Hepatocyte (in vitro differentiated cells): ENCODE measurements at regions not wholly inside any gene's neighbourhood (a gene's known extent, or its start where the extent isn't known, plus 50 kb on each side); places are given as distances from the start of the nearest gene placed in this dataset.

Experiments
- DNase-seq: peaks from one replicate; pipeline ENCODE4 v3.0.0-alpha.2; 2016; ENCODE audit warnings: low spot score
- H2AFZ ChIP-seq: fragments of 200-600 bp; sonication (generic); 2 replicates; pipeline ENCODE4 v1.6.0; 2016; ENCODE audit warnings: antibody characterized with exemption, mild to moderate bottlenecking
- H3K27ac ChIP-seq: fragments of 200-600 bp; sonication (generic); 2 replicates; pipeline ENCODE4 v1.5.1; 2016; ENCODE audit warnings: mild to moderate bottlenecking
- H3K27me3 ChIP-seq: fragments of 200-600 bp; sonication (generic); 2 replicates; pipeline ENCODE4 v1.6.1; 2016
- H3K36me3 ChIP-seq: fragments of 200-600 bp; sonication (generic); replicated peaks from 2 replicates; pipeline ENCODE4 v1.5.1; 2016; ENCODE audit warnings: low read depth; ENCODE audit not compliant: insufficient read depth
- H3K4me1 ChIP-seq: fragments of 200-600 bp; sonication (generic); 2 replicates; pipeline ENCODE4 v1.5.1; 2016; ENCODE audit warnings: mild to moderate bottlenecking, moderate library complexity; ENCODE audit not compliant: insufficient read depth
- H3K4me2 ChIP-seq: fragments of 200-600 bp; sonication (generic); 2 replicates; pipeline ENCODE4 v1.6.0; 2016
- H3K4me3 ChIP-seq: fragments of 200-600 bp; sonication (generic); 2 replicates; pipeline ENCODE4 v1.5.1; 2016; ENCODE audit warnings: mild to moderate bottlenecking
- H3K79me2 ChIP-seq: fragments of 200-600 bp; sonication (generic); 2 replicates; pipeline ENCODE4 v1.6.0; 2017; ENCODE audit warnings: mild to moderate bottlenecking
- H3K9me2 ChIP-seq: fragments of 200-600 bp; sonication (generic); replicated peaks from 2 replicates; pipeline ENCODE4 v1.6.0; 2017; ENCODE audit warnings: mild to moderate bottlenecking; ENCODE audit not compliant: insufficient read depth
- H3K9me3 ChIP-seq: fragments of 200-600 bp; sonication (generic); 2 replicates; pipeline ENCODE4 v1.5.1; 2016; ENCODE audit warnings: low read depth, mild to moderate bottlenecking
- H4K20me1 ChIP-seq: fragments of 200-600 bp; sonication (generic); 2 replicates; pipeline ENCODE4 v1.6.0; 2016; ENCODE audit warnings: mild to moderate bottlenecking; ENCODE audit not compliant: insufficient read depth, poor library complexity, severe bottlenecking
- EZH2 ChIP-seq: fragments of 200-600 bp; sonication (generic); IDR thresholded peaks from 2 replicates; pipeline ENCODE4 v1.6.1; 2016; ENCODE audit warnings: antibody characterized with exemption, mild to moderate bottlenecking, borderline replicate concordance
- EZH2phosphoT487 ChIP-seq: fragments of 200-600 bp; sonication (generic); IDR thresholded peaks from one replicate; pipeline ENCODE4 v1.6.1; 2018; ENCODE audit warnings: antibody characterized with exemption, mild to moderate bottlenecking, low read depth, moderate library complexity; ENCODE audit not compliant: unreplicated experiment, severe bottlenecking
- WGBS: methylation state at CpG from one replicate; pipeline ENCODE4 v1.1.6; 2016; ENCODE audit warnings: low lambda C conversion rate; ENCODE audit errors: missing lambda C conversion rate; 5-methylcytosine and 5-hydroxymethylcytosine counted together
- TF ChIP-seq, protein P1 (sequence below): fragments of 200-600 bp; sonication (generic); IDR thresholded peaks from 2 replicates; pipeline ENCODE4 v1.5.1; 2016; ENCODE audit warnings: antibody characterized with exemption, mild to moderate bottlenecking; ENCODE audit not compliant: poor library complexity

DNA sequence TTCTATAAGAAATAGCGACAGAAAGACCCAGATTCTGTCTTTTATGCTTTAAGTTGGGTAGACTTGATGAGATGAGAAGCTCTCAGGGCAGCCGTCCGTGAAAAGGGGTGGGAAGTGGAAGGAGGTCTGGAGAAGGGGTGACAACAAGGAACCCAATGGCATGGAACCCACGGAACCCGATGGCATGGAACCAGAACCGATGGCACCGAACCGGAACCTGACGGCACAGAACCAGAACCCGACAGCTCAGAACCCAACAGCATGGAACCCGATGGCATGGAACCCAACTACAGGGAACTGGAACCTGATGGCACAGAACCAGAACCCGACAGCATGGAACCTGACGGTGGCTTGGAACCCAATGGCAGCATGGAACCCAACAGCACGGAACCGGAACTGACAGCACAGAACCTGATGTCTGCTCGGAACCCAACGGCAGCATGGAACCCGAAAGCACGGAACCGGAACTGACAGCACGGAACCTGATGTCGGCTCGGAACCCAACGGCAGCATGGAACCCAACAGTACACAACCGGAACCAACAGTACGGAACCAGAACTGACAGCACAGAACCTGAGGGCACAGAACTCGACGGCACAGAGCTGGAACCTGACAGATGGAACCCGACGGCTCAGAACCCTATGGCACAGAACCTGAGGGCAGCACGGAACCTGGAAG lies 155.2 kb downstream of the TMEM18 start:
- H3K4me3 ChIP-seq, result no peak overlapping the region
- no peak overlapping the region for H3K4me2 ChIP-seq
- H3K4me1 ChIP-seq, result no peaks in the 10 kb centered on the region
- H3K27me3 ChIP-seq, result no peaks in the 10 kb centered on the region
- H3K9me2 ChIP-seq, result no peaks in the 10 kb centered on the region
- WGBS, result 95% methylated on average over 31 of the region's 31 CpGs
- H3K79me2 ChIP-seq, result no peaks in the 10 kb centered on the region
- H3K9me3 ChIP-seq, result no peaks in the 10 kb centered on the region
- H4K20me1 ChIP-seq, result no peaks in the 10 kb centered on the region
- DNase-seq, result no peak
- no peak overlapping the region for H2AFZ ChIP-seq
- H3K27ac ChIP-seq, result no peak overlapping the region
- no peaks in the 10 kb centered on the region for H3K36me3 ChIP-seq
- no peak for TF ChIP-seq EZH2
- no peak for TF ChIP-seq EZH2phosphoT487

DNA sequence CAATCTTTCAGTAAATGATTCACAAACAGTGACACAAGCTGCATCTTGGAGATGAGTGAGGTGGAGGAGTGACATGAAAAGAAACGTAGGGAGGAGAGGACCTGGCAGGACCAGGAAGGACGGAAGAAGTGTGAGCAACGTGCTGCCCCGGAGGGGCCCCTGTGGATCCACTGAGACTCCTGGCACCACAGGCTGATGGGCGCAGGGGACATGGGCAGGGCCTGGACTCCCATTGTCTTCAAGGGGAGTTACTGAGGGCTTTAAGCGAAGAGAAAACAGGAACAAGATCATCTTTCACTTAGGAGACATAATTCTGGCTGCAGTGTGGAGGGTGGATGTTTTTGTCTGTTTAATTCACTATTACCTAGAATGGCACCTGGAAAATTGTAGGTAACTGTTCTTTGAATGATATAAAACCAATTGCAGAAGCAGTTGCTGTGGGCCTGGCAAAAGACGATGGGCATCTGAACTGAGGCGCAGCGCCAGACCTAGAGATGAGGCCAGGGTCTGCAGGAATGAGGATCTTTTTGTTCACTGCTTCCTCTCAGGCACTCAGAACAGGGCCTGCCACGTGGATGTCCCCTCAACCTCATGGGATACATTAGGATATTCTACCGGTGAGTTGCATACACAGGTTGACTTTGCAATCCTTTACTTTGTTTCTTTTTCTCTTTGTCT lies 156.4 kb downstream of the TMEM18 start:
- H3K79me2 ChIP-seq, result no peaks in the 10 kb centered on the region
- H3K4me3 ChIP-seq, result no peak overlapping the region
- H4K20me1 ChIP-seq, result no peaks in the 10 kb centered on the region
- no peaks in the 10 kb centered on the region for H3K9me2 ChIP-seq
- no peak overlapping the region for H2AFZ ChIP-seq
- TF ChIP-seq, protein P1, sequence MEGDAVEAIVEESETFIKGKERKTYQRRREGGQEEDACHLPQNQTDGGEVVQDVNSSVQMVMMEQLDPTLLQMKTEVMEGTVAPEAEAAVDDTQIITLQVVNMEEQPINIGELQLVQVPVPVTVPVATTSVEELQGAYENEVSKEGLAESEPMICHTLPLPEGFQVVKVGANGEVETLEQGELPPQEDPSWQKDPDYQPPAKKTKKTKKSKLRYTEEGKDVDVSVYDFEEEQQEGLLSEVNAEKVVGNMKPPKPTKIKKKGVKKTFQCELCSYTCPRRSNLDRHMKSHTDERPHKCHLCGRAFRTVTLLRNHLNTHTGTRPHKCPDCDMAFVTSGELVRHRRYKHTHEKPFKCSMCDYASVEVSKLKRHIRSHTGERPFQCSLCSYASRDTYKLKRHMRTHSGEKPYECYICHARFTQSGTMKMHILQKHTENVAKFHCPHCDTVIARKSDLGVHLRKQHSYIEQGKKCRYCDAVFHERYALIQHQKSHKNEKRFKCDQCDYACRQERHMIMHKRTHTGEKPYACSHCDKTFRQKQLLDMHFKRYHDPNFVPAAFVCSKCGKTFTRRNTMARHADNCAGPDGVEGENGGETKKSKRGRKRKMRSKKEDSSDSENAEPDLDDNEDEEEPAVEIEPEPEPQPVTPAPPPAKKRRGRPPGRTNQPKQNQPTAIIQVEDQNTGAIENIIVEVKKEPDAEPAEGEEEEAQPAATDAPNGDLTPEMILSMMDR, result no peak
- TF ChIP-seq EZH2phosphoT487 (no peak), EZH2 (no peak)
- no peaks in the 10 kb centered on the region for H3K4me1 ChIP-seq
- no peaks in the 10 kb centered on the region for H3K9me3 ChIP-seq
- no peak overlapping the region for H3K4me2 ChIP-seq
- H3K27me3 ChIP-seq, result no peaks in the 10 kb centered on the region
- no peaks in the 10 kb centered on the region for H3K36me3 ChIP-seq
- H3K27ac ChIP-seq, result no peak overlapping the region
- WGBS, result 85% methylated on average over 11 of the region's 11 CpGs
- no peak for DNase-seq

DNA sequence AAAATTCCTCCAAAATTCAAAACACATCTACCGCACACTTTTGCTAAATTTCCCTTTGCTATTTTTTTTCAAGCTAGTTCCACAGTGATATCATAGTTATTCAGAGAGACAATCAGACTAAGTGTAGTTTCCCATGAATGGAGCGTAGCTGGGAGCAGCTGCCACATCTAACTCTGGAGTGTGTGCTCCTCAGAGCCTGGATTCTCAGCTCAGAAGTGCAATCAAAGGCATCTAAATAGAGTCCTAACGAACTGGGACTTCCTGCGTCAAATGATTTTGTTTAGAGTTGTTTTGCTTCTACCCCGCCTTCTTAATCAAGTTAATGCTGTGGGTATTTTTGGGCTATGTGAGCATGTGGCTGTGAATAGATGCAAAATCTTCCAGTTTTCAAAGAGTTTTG lies 160.3 kb downstream of the TMEM18 start:
- DNase-seq, result no peak
- Histone ChIP-seq H3K9me2 (no peaks in the 10 kb centered on the region), H3K27me3 (no peaks in the 10 kb centered on the region), H3K4me1 (no peaks in the 10 kb centered on the region), H3K36me3 (no peaks in the 10 kb centered on the region), H3K27ac (no peak overlapping the region), H3K4me2 (no peak overlapping the region), H4K20me1 (no peaks in the 10 kb centered on the region), H3K4me3 (no peak overlapping the region), H3K9me3 (no peaks in the 10 kb centered on the region), H3K79me2 (no peaks in the 10 kb centered on the region), H2AFZ (no peak overlapping the region)
- no peak for TF ChIP-seq EZH2phosphoT487
- TF ChIP-seq, protein P1, result no peak
- TF ChIP-seq EZH2, result no peak
- WGBS, result 84% methylated on average over 5 of the region's 5 CpGs

DNA sequence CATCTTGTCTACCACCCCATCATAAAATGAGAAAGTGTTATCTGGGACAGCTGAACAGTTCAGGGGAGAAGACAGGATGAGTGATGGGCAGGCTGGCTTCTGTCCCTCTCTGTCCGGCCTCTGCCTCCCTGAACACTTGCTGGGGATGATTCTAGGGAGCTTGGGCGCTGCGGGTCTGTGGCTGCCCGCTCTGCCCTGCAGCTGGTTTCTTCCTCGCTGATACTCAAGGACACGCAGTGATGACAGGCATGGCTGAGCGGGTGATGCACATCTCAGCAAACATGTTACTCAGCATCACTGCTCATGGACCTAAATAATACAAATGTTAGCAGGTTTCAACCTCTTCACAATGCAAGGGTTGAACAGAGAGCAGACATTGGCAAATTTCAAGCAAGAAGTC lies 161.1 kb downstream of the TMEM18 start:
- TF ChIP-seq, protein P1, result no peak
- TF ChIP-seq EZH2phosphoT487, result no peak
- TF ChIP-seq EZH2, result no peak
- H3K27me3 ChIP-seq, result no peaks in the 10 kb centered on the region
- no peak overlapping the region for H3K27ac ChIP-seq
- no peaks in the 10 kb centered on the region for H4K20me1 ChIP-seq
- H3K4me3 ChIP-seq, result no peak overlapping the region
- no peaks in the 10 kb centered on the region for H3K9me3 ChIP-seq
- no peaks in the 10 kb centered on the region for H3K79me2 ChIP-seq
- H3K9me2 ChIP-seq, result no peaks in the 10 kb centered on the region
- no peak for DNase-seq
- no peaks in the 10 kb centered on the region for H3K36me3 ChIP-seq
- no peaks in the 10 kb centered on the region for H3K4me1 ChIP-seq
- no peak overlapping the region for H2AFZ ChIP-seq
- 83% methylated on average over 7 of the region's 7 CpGs for WGBS
- no peak overlapping the region for H3K4me2 ChIP-seq
